ENCODE measurements at regions not wholly inside any gene's neighbourhood (a gene's known extent, or its start where the extent isn't known, plus 50 kb on each side); places are given as distances from the start of the nearest gene placed in this dataset.

DNA sequence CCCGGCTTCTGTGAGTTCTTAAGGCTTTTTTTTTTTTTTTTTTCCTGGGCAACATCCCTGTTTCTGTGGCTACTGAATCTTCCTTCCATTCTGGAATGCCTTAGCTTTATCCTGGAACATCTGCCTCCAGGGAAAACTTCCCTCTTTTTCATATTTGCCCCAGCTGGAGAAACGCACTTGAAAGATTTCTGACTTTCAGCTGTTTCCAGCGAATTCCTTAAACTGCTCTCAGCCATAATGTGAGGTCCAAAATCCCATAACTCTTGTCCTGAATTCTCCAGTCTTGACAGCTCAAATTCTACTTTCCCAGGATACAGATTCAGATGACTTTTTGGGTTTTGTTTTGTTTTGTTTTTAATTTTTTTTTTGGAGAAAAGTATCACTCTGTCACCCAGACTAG is 263.6 kb upstream of the AUTS2 start (continued):
- TF ChIP-seq, protein P1, sequence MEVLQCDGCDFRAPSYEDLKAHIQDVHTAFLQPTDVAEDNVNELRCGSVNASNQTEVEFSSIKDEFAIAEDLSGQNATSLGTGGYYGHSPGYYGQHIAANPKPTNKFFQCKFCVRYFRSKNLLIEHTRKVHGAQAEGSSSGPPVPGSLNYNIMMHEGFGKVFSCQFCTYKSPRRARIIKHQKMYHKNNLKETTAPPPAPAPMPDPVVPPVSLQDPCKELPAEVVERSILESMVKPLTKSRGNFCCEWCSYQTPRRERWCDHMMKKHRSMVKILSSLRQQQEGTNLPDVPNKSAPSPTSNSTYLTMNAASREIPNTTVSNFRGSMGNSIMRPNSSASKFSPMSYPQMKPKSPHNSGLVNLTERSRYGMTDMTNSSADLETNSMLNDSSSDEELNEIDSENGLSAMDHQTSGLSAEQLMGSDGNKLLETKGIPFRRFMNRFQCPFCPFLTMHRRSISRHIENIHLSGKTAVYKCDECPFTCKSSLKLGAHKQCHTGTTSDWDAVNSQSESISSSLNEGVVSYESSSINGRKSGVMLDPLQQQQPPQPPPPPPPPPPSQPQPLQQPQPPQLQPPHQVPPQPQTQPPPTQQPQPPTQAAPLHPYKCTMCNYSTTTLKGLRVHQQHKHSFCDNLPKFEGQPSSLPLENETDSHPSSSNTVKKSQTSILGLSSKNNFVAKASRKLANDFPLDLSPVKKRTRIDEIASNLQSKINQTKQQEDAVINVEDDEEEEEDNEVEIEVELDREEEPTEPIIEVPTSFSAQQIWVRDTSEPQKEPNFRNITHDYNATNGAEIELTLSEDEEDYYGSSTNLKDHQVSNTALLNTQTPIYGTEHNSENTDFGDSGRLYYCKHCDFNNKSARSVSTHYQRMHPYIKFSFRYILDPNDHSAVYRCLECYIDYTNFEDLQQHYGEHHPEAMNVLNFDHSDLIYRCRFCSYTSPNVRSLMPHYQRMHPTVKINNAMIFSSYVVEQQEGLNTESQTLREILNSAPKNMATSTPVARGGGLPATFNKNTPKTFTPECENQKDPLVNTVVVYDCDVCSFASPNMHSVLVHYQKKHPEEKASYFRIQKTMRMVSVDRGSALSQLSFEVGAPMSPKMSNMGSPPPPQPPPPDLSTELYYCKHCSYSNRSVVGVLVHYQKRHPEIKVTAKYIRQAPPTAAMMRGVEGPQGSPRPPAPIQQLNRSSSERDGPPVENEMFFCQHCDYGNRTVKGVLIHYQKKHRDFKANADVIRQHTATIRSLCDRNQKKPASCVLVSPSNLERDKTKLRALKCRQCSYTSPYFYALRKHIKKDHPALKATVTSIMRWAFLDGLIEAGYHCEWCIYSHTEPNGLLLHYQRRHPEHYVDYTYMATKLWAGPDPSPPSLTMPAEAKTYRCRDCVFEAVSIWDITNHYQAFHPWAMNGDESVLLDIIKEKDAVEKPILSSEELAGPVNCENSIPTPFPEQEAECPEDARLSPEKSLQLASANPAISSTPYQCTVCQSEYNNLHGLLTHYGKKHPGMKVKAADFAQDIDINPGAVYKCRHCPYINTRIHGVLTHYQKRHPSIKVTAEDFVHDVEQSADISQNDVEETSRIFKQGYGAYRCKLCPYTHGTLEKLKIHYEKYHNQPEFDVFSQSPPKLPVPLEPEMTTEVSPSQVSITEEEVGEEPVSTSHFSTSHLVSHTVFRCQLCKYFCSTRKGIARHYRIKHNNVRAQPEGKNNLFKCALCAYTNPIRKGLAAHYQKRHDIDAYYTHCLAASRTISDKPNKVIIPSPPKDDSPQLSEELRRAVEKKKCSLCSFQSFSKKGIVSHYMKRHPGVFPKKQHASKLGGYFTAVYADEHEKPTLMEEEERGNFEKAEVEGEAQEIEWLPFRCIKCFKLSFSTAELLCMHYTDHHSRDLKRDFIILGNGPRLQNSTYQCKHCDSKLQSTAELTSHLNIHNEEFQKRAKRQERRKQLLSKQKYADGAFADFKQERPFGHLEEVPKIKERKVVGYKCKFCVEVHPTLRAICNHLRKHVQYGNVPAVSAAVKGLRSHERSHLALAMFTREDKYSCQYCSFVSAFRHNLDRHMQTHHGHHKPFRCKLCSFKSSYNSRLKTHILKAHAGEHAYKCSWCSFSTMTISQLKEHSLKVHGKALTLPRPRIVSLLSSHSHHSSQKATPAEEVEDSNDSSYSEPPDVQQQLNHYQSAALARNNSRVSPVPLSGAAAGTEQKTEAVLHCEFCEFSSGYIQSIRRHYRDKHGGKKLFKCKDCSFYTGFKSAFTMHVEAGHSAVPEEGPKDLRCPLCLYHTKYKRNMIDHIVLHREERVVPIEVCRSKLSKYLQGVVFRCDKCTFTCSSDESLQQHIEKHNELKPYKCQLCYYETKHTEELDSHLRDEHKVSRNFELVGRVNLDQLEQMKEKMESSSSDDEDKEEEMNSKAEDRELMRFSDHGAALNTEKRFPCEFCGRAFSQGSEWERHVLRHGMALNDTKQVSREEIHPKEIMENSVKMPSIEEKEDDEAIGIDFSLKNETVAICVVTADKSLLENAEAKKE (CRISPR knock-in tag; IDR thresholded peaks at IDR 0.05) = no peak
- TF ChIP-seq, protein P2, sequence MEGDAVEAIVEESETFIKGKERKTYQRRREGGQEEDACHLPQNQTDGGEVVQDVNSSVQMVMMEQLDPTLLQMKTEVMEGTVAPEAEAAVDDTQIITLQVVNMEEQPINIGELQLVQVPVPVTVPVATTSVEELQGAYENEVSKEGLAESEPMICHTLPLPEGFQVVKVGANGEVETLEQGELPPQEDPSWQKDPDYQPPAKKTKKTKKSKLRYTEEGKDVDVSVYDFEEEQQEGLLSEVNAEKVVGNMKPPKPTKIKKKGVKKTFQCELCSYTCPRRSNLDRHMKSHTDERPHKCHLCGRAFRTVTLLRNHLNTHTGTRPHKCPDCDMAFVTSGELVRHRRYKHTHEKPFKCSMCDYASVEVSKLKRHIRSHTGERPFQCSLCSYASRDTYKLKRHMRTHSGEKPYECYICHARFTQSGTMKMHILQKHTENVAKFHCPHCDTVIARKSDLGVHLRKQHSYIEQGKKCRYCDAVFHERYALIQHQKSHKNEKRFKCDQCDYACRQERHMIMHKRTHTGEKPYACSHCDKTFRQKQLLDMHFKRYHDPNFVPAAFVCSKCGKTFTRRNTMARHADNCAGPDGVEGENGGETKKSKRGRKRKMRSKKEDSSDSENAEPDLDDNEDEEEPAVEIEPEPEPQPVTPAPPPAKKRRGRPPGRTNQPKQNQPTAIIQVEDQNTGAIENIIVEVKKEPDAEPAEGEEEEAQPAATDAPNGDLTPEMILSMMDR (conservative IDR thresholded peaks at IDR 0.05; ENCODE audit: low read depth in 2 of 2) = no peak

DNA sequence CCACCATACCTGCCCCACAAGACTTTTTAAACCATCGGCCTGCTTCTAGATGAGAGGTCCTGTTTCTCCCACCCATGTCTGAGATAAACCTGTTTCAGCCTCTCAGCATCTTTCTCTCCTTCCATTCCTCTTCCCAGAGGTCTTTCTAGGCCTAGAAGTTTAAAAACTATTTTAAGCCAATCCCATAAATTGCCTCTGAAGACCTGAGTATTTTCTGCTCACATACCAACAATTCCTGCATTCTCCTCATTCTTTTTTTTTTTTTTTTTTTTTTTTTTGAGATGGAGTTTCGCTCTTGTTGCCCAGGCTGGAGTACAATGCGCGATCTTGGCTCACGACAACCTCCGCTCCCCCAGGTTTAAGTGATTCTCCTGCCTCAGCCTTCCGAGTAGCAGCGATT is 262.9 kb upstream of the AUTS2 start:
- no peaks in the 10 kb centered on the region for H4K20me1 ChIP-seq (replicated peaks; ENCODE audit: insufficient read depth)
- H2AFZ ChIP-seq = no peak overlapping the region
- H3K27me3 ChIP-seq (ENCODE audit: insufficient read depth) = no peaks in the 10 kb centered on the region
- H3K79me2 ChIP-seq (replicated peaks; ENCODE audit: insufficient read depth) = no peaks in the 10 kb centered on the region
- Mint-ChIP-seq H3K27ac (no peak overlapping the region), H3K36me3 (ENCODE audit: low read depth) (peaks cover 36% of the 10 kb centered on the region), H3K9me3 (peaks cover 36% of the 10 kb centered on the region; the same call in 2 of the 3 replicates), H3K4me1 (no peaks in the 10 kb centered on the region), H3K4me3 (no peak overlapping the region), H3K27me3 (ENCODE audit: insufficient read depth, low read depth, poor library complexity) (peaks cover 2% of the 10 kb centered on the region)
- H3K4me2 ChIP-seq = no peak overlapping the region
- no peak overlapping the region for H3K27ac ChIP-seq (ENCODE audit: low read depth)
- H3F3A ChIP-seq (replicated peaks; ENCODE audit: low read depth) = no peaks in the 10 kb centered on the region
- no peaks in the 10 kb centered on the region for H3K4me1 ChIP-seq (ENCODE audit: insufficient read depth)
- H3K36me3 ChIP-seq (ENCODE audit: insufficient read depth) = no peaks in the 10 kb centered on the region
- no peaks in the 10 kb centered on the region; the same call in 1 of the 2 replicates for H3K9me2 ChIP-seq (ENCODE audit: insufficient read depth)
- DNase-seq (ENCODE audit: low spot score) = peak; percentile 7
- H3K4me3 ChIP-seq = no peak overlapping the region
- no peak for ATAC-seq
- TF ChIP-seq, protein P2 (conservative IDR thresholded peaks at IDR 0.05; ENCODE audit: low read depth in 2 of 2) = no peak
- no peak for TF ChIP-seq EZH2phosphoT487 (IDR thresholded peaks at IDR 0.05; ENCODE audit: unreplicated experiment)
- TF ChIP-seq JUNB (IDR thresholded peaks at IDR 0.05; ENCODE audit: unreplicated experiment) = no peak
- TF ChIP-seq, protein P1 (CRISPR knock-in tag; IDR thresholded peaks at IDR 0.05) = no peak
